Endothelial cell of umbilical vein (primary cell): ENCODE measurements at regions not wholly inside any gene's neighbourhood (a gene's known extent, or its start where the extent isn't known, plus 50 kb on each side); places are given as distances from the start of the nearest gene placed in this dataset.

Source experiments
- BruUV-seq: library from RNA; stranded (reverse); fragments of 400-500 nt; replicated peaks from 2 replicates; lab custom pipeline; 2021; lab: Mats Ljungman, UMichigan
- CTCF ChIA-PET: fragments of 300-600, 350-600 bp; sonication (Branson Sonifier 250); formaldehyde crosslinking; loops from one replicate; lab custom pipeline; 2021; ENCODE audit warnings: antibody characterized with exemption, inconsistent platforms; lab: Charles Lee
- POLR2A ChIA-PET: fragments of 300-600, 350-600 bp; sonication (Branson Sonifier 250); formaldehyde crosslinking; loops from one replicate; lab custom pipeline; 2021; ENCODE audit warnings: antibody characterized with exemption, inconsistent platforms; lab: Charles Lee
- DNase-seq: peaks from one replicate; pipeline ENCODE4 v3.0.0-alpha.2; 2011; ENCODE audit warnings: low read depth, low spot score
- FAIRE-seq: peaks from 2 replicates; lab custom pipeline; 2011; peaks lifted over from hg19 to GRCh38; lab: Jason Lieb, UNC
- H2AFZ ChIP-seq: 2 replicates; pipeline ENCODE4 v1.6.0; 2012; ENCODE audit warnings: low read depth, low read length, control low read depth, inconsistent platforms
- H3K27ac ChIP-seq: 2 replicates; pipeline ENCODE4 v1.5.1; 2011; ENCODE audit warnings: low read depth, mild to moderate bottlenecking, control low read depth, low read length, moderate library complexity; ENCODE audit not compliant: insufficient read depth
- H3K27me3 ChIP-seq, 2 experiments: 2 replicates each; pipeline versions ENCODE4 v1.6.0 to v1.6.1; 2011; ENCODE audit warnings: low read length in 2 of 2, mixed read lengths in 1 of 2; ENCODE audit not compliant: control insufficient read depth in 2 of 2, insufficient read depth in 2 of 2
- H3K36me3 ChIP-seq, 2 experiments: 2 replicates in 1 of 2; 3 replicates in 1 of 2; pipeline ENCODE4 v1.5.1; 2011; ENCODE audit warnings: low read length in 2 of 2, mild to moderate bottlenecking in 1 of 2, moderate library complexity in 1 of 2; ENCODE audit not compliant: control insufficient read depth in 2 of 2, insufficient read depth in 2 of 2; ENCODE audit errors: extremely low read depth in 1 of 2
- H3K4me1 ChIP-seq: 3 replicates; pipeline ENCODE4 v1.5.1; 2011; ENCODE audit warnings: mild to moderate bottlenecking, low read length; ENCODE audit not compliant: control insufficient read depth, insufficient read depth; ENCODE audit errors: extremely low read depth
- H3K4me2 ChIP-seq: 2 replicates; pipeline ENCODE4 v1.6.1; 2011; ENCODE audit warnings: low read length, control low read depth, mixed read lengths; ENCODE audit not compliant: insufficient read depth
- H3K4me3 ChIP-seq, 3 experiments: fragments of 200-600 bp in 1 of 3; sonication (generic), shearing (Covaris generic) in 1 of 3; replicated peaks in 1 of 3; 2 replicates each; pipeline ENCODE4 v1.5.1; 2011 to 2016; ENCODE audit warnings: control low read depth in 3 of 3, low read length in 3 of 3, mild to moderate bottlenecking in 2 of 3, inconsistent platforms in 1 of 3, low read depth in 1 of 3, moderate library complexity in 1 of 3; ENCODE audit not compliant: insufficient read depth in 1 of 3
- H3K79me2 ChIP-seq: 2 replicates; pipeline ENCODE4 v1.6.0; 2012; ENCODE audit warnings: low read length, inconsistent platforms; ENCODE audit not compliant: control insufficient read depth, insufficient read depth
- H3K9ac ChIP-seq: replicated peaks from 2 replicates; pipeline ENCODE3; 2011; ENCODE audit warnings: low read length, control low read depth; ENCODE audit not compliant: insufficient read depth; ENCODE audit errors: extremely low read depth
- H3K9me1 ChIP-seq: replicated peaks from 3 replicates; pipeline ENCODE4 v1.6.0; 2011; ENCODE audit warnings: mild to moderate bottlenecking, low read length; ENCODE audit not compliant: control insufficient read depth, insufficient read depth; ENCODE audit errors: extremely low read depth
- H3K9me3 ChIP-seq: replicated peaks from 2 replicates; pipeline ENCODE4 v1.5.1; 2012; ENCODE audit warnings: low read length, inconsistent platforms; ENCODE audit not compliant: control insufficient read depth, insufficient read depth
- H4K20me1 ChIP-seq: replicated peaks from 2 replicates; pipeline ENCODE3; 2011; ENCODE audit warnings: mild to moderate bottlenecking, low read length; ENCODE audit not compliant: control insufficient read depth, insufficient read depth; ENCODE audit errors: extremely low read depth
- CTCF ChIP-seq, 2 donors: IDR thresholded peaks; 1 replicate in 1 of 2; 2 replicates in 1 of 2; pipeline ENCODE4 v1.5.1; 2011; ENCODE audit warnings: low read length in 2 of 2, mild to moderate bottlenecking in 2 of 2, moderate library complexity in 2 of 2, control low read depth in 1 of 2, inconsistent platforms in 1 of 2, low read depth in 1 of 2; ENCODE audit not compliant: insufficient read depth in 1 of 2; ENCODE audit errors: extremely low read depth in 1 of 2
- EZH2 ChIP-seq: IDR thresholded peaks from 2 replicates; pipeline ENCODE4 v1.6.1; 2012; ENCODE audit warnings: borderline replicate concordance, low read depth, mild to moderate bottlenecking, moderate library complexity, low read length, inconsistent platforms; ENCODE audit not compliant: severe bottlenecking
- FOS ChIP-seq: IDR thresholded peaks from 2 replicates; pipeline ENCODE4 v1.6.1; 2011; ENCODE audit warnings: mild to moderate bottlenecking, low read length, moderate library complexity, borderline replicate concordance; ENCODE audit not compliant: insufficient read depth
- GATA2 ChIP-seq: IDR thresholded peaks from 2 replicates; pipeline ENCODE4 v1.7.0; 2011; ENCODE audit warnings: low read depth, mild to moderate bottlenecking, moderate library complexity, mixed read lengths, low read length; ENCODE audit not compliant: insufficient read length, insufficient read depth
- JUN ChIP-seq: IDR thresholded peaks from 2 replicates; pipeline ENCODE4 v1.6.1; 2011; ENCODE audit warnings: borderline replicate concordance, low read depth; ENCODE audit not compliant: insufficient read length, insufficient read depth
- MAX ChIP-seq: IDR thresholded peaks from 2 replicates; pipeline ENCODE4 v1.6.1; 2011; ENCODE audit not compliant: insufficient read depth, insufficient read length
- MYC ChIP-seq: IDR thresholded peaks from one replicate; pipeline ENCODE4 v1.6.1; 2011; ENCODE audit warnings: mild to moderate bottlenecking, low read depth, low read length
- POLR2A ChIP-seq: IDR thresholded peaks from 2 replicates; pipeline ENCODE4 v1.6.1; 2012; ENCODE audit warnings: low read depth, mild to moderate bottlenecking, control low read depth, low read length
- POLR2AphosphoS5 ChIP-seq: IDR thresholded peaks from 2 replicates; pipeline ENCODE4 v1.6.1; 2012; ENCODE audit warnings: low read depth, mild to moderate bottlenecking, control low read depth, low read length, moderate library complexity; ENCODE audit not compliant: insufficient read depth
- dilution Hi-C: fragments of 300-500 bp; cut with MboI; formaldehyde crosslinking; loops from one replicate; pipeline ENCODE4 v1.15.0; 2019; ENCODE audit warnings: low sequenced_read_pairs; ENCODE audit not compliant: extremely low pct_ligation_motif_present
- intact Hi-C: fragments of 100-400 bp; cut with micrococcal nuclease; formaldehyde crosslinking; loops from one replicate; pipeline ENCODE4 v1.10.0; 2022

DNA sequence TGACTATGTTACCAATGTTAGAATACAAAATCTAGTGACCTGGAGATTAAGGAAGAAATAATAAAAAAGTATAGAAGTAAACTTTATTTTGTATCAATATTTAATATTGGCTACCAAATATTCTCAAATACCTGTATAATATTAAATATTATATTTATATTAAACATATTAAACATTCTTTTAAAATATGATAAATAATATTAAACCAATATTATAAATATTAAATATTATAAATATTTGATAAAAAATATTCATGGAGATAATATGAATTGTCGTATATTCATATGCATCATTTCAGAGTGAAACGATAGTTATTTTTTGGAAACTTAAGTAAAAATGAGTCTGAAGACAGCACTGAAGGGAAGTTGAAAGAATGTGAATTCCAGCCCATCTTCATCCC lies 571.2 kb upstream of the KLF12 start:
- H3K27ac ChIP-seq: no peak overlapping the region
- H3K79me2 ChIP-seq: no peaks in the 10 kb centered on the region
- TF ChIP-seq POLR2AphosphoS5 (no peak), JUN (no peak), MYC (no peak)
- no peak overlapping the region for H3K4me2 ChIP-seq
- intact Hi-C loops (no loop called here), dilution Hi-C loops (no loop called here)
- POLR2A ChIA-PET: no interaction called here
- no peak for FAIRE-seq
- H3K9ac ChIP-seq: no peak overlapping the region
- no peaks in the 10 kb centered on the region for H3K9me3 ChIP-seq
- H2AFZ ChIP-seq: no peak overlapping the region
- no peaks in the 10 kb centered on the region for H3K4me1 ChIP-seq
- BruUV-seq: no TSS peak
- H4K20me1 ChIP-seq: no peaks in the 10 kb centered on the region
- CTCF ChIA-PET: interaction anchor here (1.2 kb wide), 1 partner anchor 41 kb away, joined by 3 read pairs; no protein-coding TSS in a partner anchor
- H3K36me3 ChIP-seq: no peaks in the 10 kb centered on the region
- no peak for DNase-seq
- no peaks in the 10 kb centered on the region for H3K27me3 ChIP-seq
- no peak overlapping the region for H3K4me3 ChIP-seq
- H3K9me1 ChIP-seq: no peaks in the 10 kb centered on the region

DNA sequence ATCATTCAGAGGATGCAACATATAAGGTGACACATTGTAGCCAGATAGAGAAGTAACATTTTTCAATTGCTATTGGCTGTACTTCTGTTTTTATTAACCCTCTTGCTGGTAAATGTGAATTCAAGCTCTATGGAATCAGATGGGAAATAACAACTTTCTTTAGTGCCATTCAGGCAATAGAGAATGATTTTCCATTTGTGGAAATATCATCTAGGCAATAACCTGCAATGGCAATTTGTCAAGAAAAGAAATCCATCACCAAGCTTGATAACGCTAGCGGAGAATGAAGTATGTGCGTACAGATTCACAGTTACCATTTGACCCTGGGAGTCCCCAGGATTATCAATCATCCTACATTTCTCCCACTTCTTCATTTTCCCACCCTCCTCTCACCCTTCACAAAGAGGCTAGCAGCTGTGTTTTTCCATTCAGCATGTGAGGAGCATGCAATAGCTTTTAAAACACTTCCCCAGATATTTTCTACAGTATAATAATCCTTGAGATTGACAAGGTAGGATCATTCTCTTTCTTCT lies 569.7 kb upstream of the KLF12 start:
- H3K79me2 ChIP-seq: no peaks in the 10 kb centered on the region
- no peaks in the 10 kb centered on the region for H4K20me1 ChIP-seq
- H2AFZ ChIP-seq: no peak overlapping the region
- DNase-seq (no peak), FAIRE-seq (no peak)
- no peak overlapping the region for H3K4me2 ChIP-seq
- no peak overlapping the region for H3K4me3 ChIP-seq
- H3K27ac ChIP-seq: no peak overlapping the region
- H3K9me1 ChIP-seq: no peaks in the 10 kb centered on the region
- no peak overlapping the region for H3K9ac ChIP-seq
- intact Hi-C loops: no loop called here
- POLR2A ChIA-PET: no interaction called here
- no peaks in the 10 kb centered on the region for H3K9me3 ChIP-seq
- dilution Hi-C loops: no loop called here
- TF ChIP-seq MYC (no peak), EZH2 (no peak), CTCF (IDR thresholded peaks at IDR 0.05; ENCODE audit: extremely low read depth in 1 of 2, insufficient read depth in 1 of 2, low read depth in 1 of 2, low read length in 2 of 2) (no peak), POLR2AphosphoS5 (no peak), POLR2A (no peak), FOS (no peak), MAX (no peak), JUN (no peak), GATA2 (no peak)
- H3K4me1 ChIP-seq: no peaks in the 10 kb centered on the region
- no peaks in the 10 kb centered on the region for H3K36me3 ChIP-seq
- no TSS peak for BruUV-seq
- no peaks in the 10 kb centered on the region for H3K27me3 ChIP-seq
- CTCF ChIA-PET: no interaction called here
